ENCODE measurements at regions not wholly inside any gene's neighbourhood (a gene's known extent, or its start where the extent isn't known, plus 50 kb on each side); places are given as distances from the start of the nearest gene placed in this dataset.

DNA sequence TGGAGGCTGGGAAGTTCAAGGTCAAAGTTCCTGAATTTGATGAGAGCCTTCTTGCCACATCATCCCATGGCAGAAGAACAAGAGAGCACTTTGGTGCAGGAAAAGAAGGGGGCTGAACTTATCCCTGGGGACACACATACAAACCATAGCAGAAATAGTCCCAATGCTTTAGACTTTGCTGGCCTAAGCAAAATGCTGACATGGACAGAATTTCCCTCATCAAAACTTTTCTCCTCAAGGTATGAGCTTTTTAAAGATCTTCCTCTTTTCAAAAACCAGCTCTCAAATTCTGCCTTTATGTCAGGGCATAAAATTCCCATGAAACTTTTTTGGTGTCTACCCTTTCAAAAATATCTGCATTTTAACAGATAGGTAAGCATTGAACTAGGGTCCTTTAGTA lies 341.8 kb upstream of the SMARCA2 start:
- DNase-seq: no peak
- no peaks in the 10 kb centered on the region for H3K27me3 ChIP-seq
- H3K4me3 ChIP-seq: no peak overlapping the region
- intact Hi-C loops (cut with DNase I; ENCODE audit: low total_unique reads): no loop called here
- H3K36me3 ChIP-seq (ENCODE audit: low read depth, missing control alignments): no peaks in the 10 kb centered on the region
- H3K9me3 ChIP-seq: no peaks in the 10 kb centered on the region
- H3K4me1 ChIP-seq: no peaks in the 10 kb centered on the region
- H3K27ac ChIP-seq: no peak overlapping the region
- TF ChIP-seq, protein P1, sequence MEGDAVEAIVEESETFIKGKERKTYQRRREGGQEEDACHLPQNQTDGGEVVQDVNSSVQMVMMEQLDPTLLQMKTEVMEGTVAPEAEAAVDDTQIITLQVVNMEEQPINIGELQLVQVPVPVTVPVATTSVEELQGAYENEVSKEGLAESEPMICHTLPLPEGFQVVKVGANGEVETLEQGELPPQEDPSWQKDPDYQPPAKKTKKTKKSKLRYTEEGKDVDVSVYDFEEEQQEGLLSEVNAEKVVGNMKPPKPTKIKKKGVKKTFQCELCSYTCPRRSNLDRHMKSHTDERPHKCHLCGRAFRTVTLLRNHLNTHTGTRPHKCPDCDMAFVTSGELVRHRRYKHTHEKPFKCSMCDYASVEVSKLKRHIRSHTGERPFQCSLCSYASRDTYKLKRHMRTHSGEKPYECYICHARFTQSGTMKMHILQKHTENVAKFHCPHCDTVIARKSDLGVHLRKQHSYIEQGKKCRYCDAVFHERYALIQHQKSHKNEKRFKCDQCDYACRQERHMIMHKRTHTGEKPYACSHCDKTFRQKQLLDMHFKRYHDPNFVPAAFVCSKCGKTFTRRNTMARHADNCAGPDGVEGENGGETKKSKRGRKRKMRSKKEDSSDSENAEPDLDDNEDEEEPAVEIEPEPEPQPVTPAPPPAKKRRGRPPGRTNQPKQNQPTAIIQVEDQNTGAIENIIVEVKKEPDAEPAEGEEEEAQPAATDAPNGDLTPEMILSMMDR (IDR thresholded peaks at IDR 0.05): no peak
- TF ChIP-seq POLR2A (IDR thresholded peaks at IDR 0.05): no peak

DNA sequence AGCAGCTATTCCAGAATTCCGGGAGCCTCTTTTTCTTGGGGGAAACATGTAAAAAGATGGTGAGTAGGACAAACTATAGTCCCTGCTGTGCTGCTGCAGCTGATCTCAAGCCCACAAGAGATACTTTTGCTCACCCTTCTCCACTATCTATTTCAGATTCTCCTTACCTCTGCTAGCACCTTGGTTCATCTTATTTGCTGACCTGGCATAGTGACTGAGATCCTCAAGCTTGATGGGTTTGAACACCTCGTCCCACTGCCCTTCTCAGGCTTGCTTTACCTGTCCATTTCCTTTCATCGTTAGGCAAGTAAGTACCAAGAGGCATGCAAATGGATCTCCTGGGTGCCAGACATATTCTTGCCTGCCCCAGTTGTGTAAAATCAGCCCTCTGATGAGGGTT lies 338.4 kb upstream of the SMARCA2 start:
- H3K27me3 ChIP-seq: no peaks in the 10 kb centered on the region
- H3K4me1 ChIP-seq: no peaks in the 10 kb centered on the region
- intact Hi-C loops (cut with DNase I; ENCODE audit: low total_unique reads): no loop called here
- H3K4me3 ChIP-seq: no peak overlapping the region
- H3K27ac ChIP-seq: no peak overlapping the region
- WGBS, 2 donors: 80 to 91% methylated on average over 3 of the region's 3 CpGs
- no peaks in the 10 kb centered on the region for H3K36me3 ChIP-seq (ENCODE audit: low read depth, missing control alignments)
- TF ChIP-seq POLR2A (IDR thresholded peaks at IDR 0.05): no peak
- TF ChIP-seq, protein P1 (IDR thresholded peaks at IDR 0.05): no peak
- no peak for DNase-seq
- H3K9me3 ChIP-seq: no peaks in the 10 kb centered on the region

DNA sequence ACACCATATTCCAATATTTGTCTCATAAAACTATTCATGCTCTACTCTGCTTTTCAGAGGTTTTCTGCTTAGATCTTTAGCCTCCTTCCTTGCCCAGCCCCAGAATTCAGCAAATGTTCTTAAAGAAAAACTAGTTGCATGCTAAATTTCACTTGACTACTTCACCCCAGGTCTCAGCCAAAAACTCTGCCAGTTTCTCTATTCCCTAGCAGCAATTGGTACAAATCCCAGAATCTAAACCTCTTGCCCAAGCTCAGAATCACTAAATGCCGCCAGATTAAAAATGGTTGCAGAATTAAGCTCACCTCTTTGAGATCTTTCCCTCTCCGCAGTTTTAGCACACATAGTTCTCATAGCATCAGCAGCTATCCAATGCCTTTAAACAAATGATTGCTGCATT lies 331.2 kb upstream of the SMARCA2 start:
- H3K4me3 ChIP-seq: no peak overlapping the region
- no peaks in the 10 kb centered on the region for H3K36me3 ChIP-seq (ENCODE audit: low read depth, missing control alignments)
- no peaks in the 10 kb centered on the region for H3K4me1 ChIP-seq
- H3K27ac ChIP-seq: no peak overlapping the region
- H3K9me3 ChIP-seq: no peaks in the 10 kb centered on the region
- 92 to 98% methylated on average over 2 of the region's 2 CpGs for WGBS, 2 donors
- no peaks in the 10 kb centered on the region for H3K27me3 ChIP-seq
- TF ChIP-seq POLR2A (IDR thresholded peaks at IDR 0.05): no peak
- TF ChIP-seq, protein P1 (IDR thresholded peaks at IDR 0.05): no peak
- DNase-seq: no peak
- intact Hi-C loops (cut with DNase I; ENCODE audit: low total_unique reads): no loop called here

DNA sequence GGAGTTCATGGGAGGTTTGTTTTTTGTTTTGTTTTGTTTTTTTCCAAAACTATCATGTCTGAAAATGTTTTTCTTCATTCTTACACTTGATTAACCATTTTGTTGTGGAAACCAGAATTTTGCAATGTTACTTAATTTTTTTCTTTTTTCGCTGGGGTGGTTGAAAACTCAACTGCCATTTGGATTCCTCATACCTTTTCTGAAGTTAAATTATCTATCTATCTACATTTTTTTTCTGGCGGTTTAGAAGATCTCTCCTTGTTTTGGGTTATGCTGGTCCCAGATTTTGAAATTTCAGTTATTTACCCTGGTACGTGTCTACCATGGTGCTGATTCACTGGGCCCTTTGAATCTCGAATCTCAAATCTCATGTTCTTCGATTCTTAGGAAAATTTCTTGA lies 316.2 kb upstream of the SMARCA2 start:
- H3K9me3 ChIP-seq: no peaks in the 10 kb centered on the region
- no peaks in the 10 kb centered on the region for H3K36me3 ChIP-seq (ENCODE audit: low read depth, missing control alignments)
- no peak overlapping the region for H3K27ac ChIP-seq
- no peaks in the 10 kb centered on the region for H3K27me3 ChIP-seq
- WGBS, 2 donors: 95 to 97% methylated on average over 5 of the region's 5 CpGs
- DNase-seq: no peak
- TF ChIP-seq, protein P1 (IDR thresholded peaks at IDR 0.05): no peak
- TF ChIP-seq POLR2A (IDR thresholded peaks at IDR 0.05): no peak
- intact Hi-C loops (cut with DNase I; ENCODE audit: low total_unique reads): no loop called here
- H3K4me1 ChIP-seq: no peaks in the 10 kb centered on the region
- H3K4me3 ChIP-seq: no peak overlapping the region

DNA sequence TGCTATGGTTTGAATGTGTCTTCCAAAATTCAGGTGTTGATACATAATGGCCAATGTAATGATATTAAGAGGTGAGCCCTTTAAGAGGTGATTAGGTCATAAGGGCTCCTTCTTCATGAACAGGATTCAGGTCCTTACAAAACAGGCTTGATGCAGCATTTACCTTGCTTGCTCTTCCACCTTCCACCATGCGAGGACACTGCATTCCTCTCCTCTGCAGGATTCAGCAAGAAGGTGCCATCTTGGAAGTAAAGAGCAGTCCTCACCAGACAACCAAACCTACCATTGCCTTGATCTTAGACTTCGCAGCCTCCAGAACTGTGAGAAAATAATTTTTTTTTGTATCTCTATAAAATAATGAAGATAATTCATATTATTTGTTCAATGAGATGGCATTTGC lies 314.0 kb upstream of the SMARCA2 start:
- intact Hi-C loops (cut with DNase I; ENCODE audit: low total_unique reads): no loop called here
- Histone ChIP-seq H3K27me3 (no peaks in the 10 kb centered on the region), H3K27ac (no peak overlapping the region), H3K36me3 (ENCODE audit: low read depth, missing control alignments) (no peaks in the 10 kb centered on the region), H3K4me3 (no peak overlapping the region), H3K4me1 (no peaks in the 10 kb centered on the region), H3K9me3 (no peaks in the 10 kb centered on the region)
- no peak for DNase-seq
- 92 to 95% methylated on average over 2 of the region's 2 CpGs for WGBS, 2 donors
- TF ChIP-seq POLR2A (IDR thresholded peaks at IDR 0.05): no peak
- TF ChIP-seq, protein P1 (IDR thresholded peaks at IDR 0.05): no peak

All from testis (tissue), 2 donors.